Esophagus mucosa (tissue), 1 donor: ENCODE measurements at regions not wholly inside any gene's neighbourhood (a gene's known extent, or its start where the extent isn't known, plus 50 kb on each side); places are given as distances from the start of the nearest gene placed in this dataset.

ENCODE experiments used
- ATAC-seq: fragments of 200-7000 bp; cut with Tn5 transposase; one replicate; pipeline ENCODE4 v1.9.1; 2020
- donor health status: DM: yes; HTN: yes; CAD: no.

- ATAC-seq = no peak
Measured at GRCh38 chr1:198906739-198907422, 268.0 kb downstream of the PTPRC start.

GRCh38 chr1:198907423-198907746 is 268.5 kb downstream of the PTPRC start:
- ATAC-seq = no peak

GRCh38 chr1:198908995-198909394 is 270.2 kb downstream of the PTPRC start:
- ATAC-seq = no peak

- ATAC-seq = no peak
Measured at GRCh38 chr1:198909973-198910372, 271.1 kb downstream of the PTPRC start.

- ATAC-seq = no peak
Measured at GRCh38 chr1:198910816-198911215, 272.0 kb downstream of the PTPRC start.

GRCh38 chr1:198912046-198912445 is 273.2 kb downstream of the PTPRC start:
- ATAC-seq = no peak

- no peak for ATAC-seq
Measured at GRCh38 chr1:198913667-198914066, 274.8 kb downstream of the PTPRC start.

GRCh38 chr1:198915327-198916231 is 276.7 kb downstream of the PTPRC start:
- ATAC-seq = no peak

- ATAC-seq = no peak
Measured at GRCh38 chr1:198917226-198917625, 278.4 kb downstream of the PTPRC start.

GRCh38 chr1:198918920-198919319 is 280.1 kb downstream of the PTPRC start:
- no peak for ATAC-seq

GRCh38 chr1:198919667-198920398 is 281.0 kb downstream of the PTPRC start:
- no peak for ATAC-seq

GRCh38 chr1:198922638-198923430 is 284.0 kb downstream of the PTPRC start:
- no peak for ATAC-seq

- ATAC-seq = no peak
Measured at GRCh38 chr1:198923993-198924392, 285.2 kb downstream of the PTPRC start.

- no peak for ATAC-seq
Measured at GRCh38 chr1:198925567-198925966, 286.7 kb downstream of the PTPRC start.

GRCh38 chr1:198927129-198927528 is 288.3 kb downstream of the PTPRC start:
- ATAC-seq = no peak

GRCh38 chr1:198929111-198929604 is 290.3 kb downstream of the PTPRC start:
- no peak for ATAC-seq

- no peak for ATAC-seq
Measured at GRCh38 chr1:198929961-198930599, 291.2 kb downstream of the PTPRC start.

GRCh38 chr1:198932351-198932991 is 293.6 kb downstream of the PTPRC start:
- ATAC-seq = no peak

- ATAC-seq = no peak
Measured at GRCh38 chr1:198933515-198934222, 294.8 kb downstream of the PTPRC start.

- ATAC-seq = no peak
Measured at GRCh38 chr1:198934426-198934825, 295.6 kb downstream of the PTPRC start.

- no peak for ATAC-seq
Measured at GRCh38 chr1:198934901-198935305, 296.1 kb downstream of the PTPRC start.
